ENCODE measurements at regions not wholly inside any gene's neighbourhood (a gene's known extent, or its start where the extent isn't known, plus 50 kb on each side); places are given as distances from the start of the nearest gene placed in this dataset.
A peak's percentile ranks its signal among the peaks of the same experiment; 100 is the strongest.

- Mint-ChIP-seq H3K4me1 (peaks cover 10 to 11% of the 10 kb centered on the region in 2 experiments), H3K4me3 (no peak overlapping the region), H3K27ac (peak overlapping the region in 1 of 3 experiments; percentile 31; a peak in 1 of 7 replicates), H3K27me3 (ENCODE audit: low read depth) (peaks cover 94% of the 10 kb centered on the region), H3K36me3 (ENCODE audit: insufficient read depth in 1 of 3, low read depth in 3 of 3) (no peaks in the 10 kb centered on the region), H3K9me3 (no peaks in the 10 kb centered on the region; a peak in 1 of 5 replicates)
- H2AFZ ChIP-seq (ENCODE audit: low read length), result no peak overlapping the region
- whole genome bisulfite sequencing (ENCODE audit: extremely low coverage, insufficient read length, low lambda C conversion rate), result no CpG with 5 or more reads among the region's 4 CpGs
- no peak overlapping the region for H3K23ac ChIP-seq (ENCODE audit: insufficient read length, low read depth, low read length)
- H3K23me2 ChIP-seq (ENCODE audit: insufficient read length, low read depth, low read length, poor library complexity, severe bottlenecking), result no peaks in the 10 kb centered on the region
- no peak overlapping the region for H2BK20ac ChIP-seq (ENCODE audit: low read depth, low read length, poor library complexity, severe bottlenecking)
- no peaks in the 10 kb centered on the region; the same call in 1 of the 2 replicates for H3K27me3 ChIP-seq (ENCODE audit: insufficient read depth, low read length)
- no peak overlapping the region for H3K4me2 ChIP-seq (ENCODE audit: insufficient read depth, insufficient read length, low read length)
- H3K18ac ChIP-seq (ENCODE audit: insufficient read length, low read depth, low read length), result no peak overlapping the region
- no peak overlapping the region for H4K5ac ChIP-seq (ENCODE audit: insufficient read length, low read depth, low read length)
- no peak overlapping the region for H3K9ac ChIP-seq (ENCODE audit: extremely low read depth, insufficient read length, low read length)
- H3K4ac ChIP-seq (ENCODE audit: low read depth, low read length), result no peak overlapping the region
- H2AK5ac ChIP-seq (ENCODE audit: insufficient read length, low read length), result no peak overlapping the region
- H3K79me1 ChIP-seq (ENCODE audit: insufficient read depth, low read depth, low read length, poor library complexity, severe bottlenecking), result no peaks in the 10 kb centered on the region
- no peak overlapping the region for H2BK12ac ChIP-seq (ENCODE audit: insufficient read length, low read depth, low read length)
- H4K20me1 ChIP-seq (ENCODE audit: control insufficient read depth, insufficient read depth, insufficient read length), result no peaks in the 10 kb centered on the region
- H4K8ac ChIP-seq (replicated peaks; ENCODE audit: insufficient read length, low read depth, low read length), result no peak overlapping the region
- no peak overlapping the region for H3T11ph ChIP-seq (ENCODE audit: low read length)
- H4K91ac ChIP-seq (ENCODE audit: insufficient read length, low read depth, low read length), result no peak overlapping the region
- no peak overlapping the region for H3K27ac ChIP-seq (ENCODE audit: insufficient read length, low read depth, low read length)
- peaks cover 2% of the 10 kb centered on the region; the same call in 1 of the 2 replicates for H3K4me1 ChIP-seq (ENCODE audit: insufficient read depth, low read length)
- H3K14ac ChIP-seq (ENCODE audit: insufficient read depth, low read length), result no peak overlapping the region
- TF ChIP-seq CTCF (conservative IDR thresholded peaks at IDR 0.05), result peak; percentile 47
- no peak for DNase-seq
- H2BK15ac ChIP-seq (ENCODE audit: low read depth, low read length), result no peak overlapping the region
- H3K9me3 ChIP-seq (ENCODE audit: control insufficient read depth, low read depth, low read length), result no peaks in the 10 kb centered on the region
- no peaks in the 10 kb centered on the region for H3K79me2 ChIP-seq (ENCODE audit: insufficient read depth, low read length)
- H3K56ac ChIP-seq (ENCODE audit: insufficient read length, low read depth, low read length), result no peak overlapping the region
- no peak overlapping the region for H2BK5ac ChIP-seq (ENCODE audit: insufficient read length, low read length)
- H2BK120ac ChIP-seq (ENCODE audit: low read depth, low read length, poor library complexity, severe bottlenecking), result no peak overlapping the region
Measured at GRCh38 chr18:21928925-21929324, 188.3 kb downstream of the MIB1 start.

Measured in H9 (cell line).